ENCODE measurements at regions not wholly inside any gene's neighbourhood (a gene's known extent, or its start where the extent isn't known, plus 50 kb on each side); places are given as distances from the start of the nearest gene placed in this dataset.
A peak's percentile ranks its signal among the peaks of the same experiment; 100 is the strongest.
"Not testable (repeated sequence)": the region's sequence is repeated elsewhere in the genome, so short reads cannot be mapped to it uniquely, and the experiment has no call there.

DNA sequence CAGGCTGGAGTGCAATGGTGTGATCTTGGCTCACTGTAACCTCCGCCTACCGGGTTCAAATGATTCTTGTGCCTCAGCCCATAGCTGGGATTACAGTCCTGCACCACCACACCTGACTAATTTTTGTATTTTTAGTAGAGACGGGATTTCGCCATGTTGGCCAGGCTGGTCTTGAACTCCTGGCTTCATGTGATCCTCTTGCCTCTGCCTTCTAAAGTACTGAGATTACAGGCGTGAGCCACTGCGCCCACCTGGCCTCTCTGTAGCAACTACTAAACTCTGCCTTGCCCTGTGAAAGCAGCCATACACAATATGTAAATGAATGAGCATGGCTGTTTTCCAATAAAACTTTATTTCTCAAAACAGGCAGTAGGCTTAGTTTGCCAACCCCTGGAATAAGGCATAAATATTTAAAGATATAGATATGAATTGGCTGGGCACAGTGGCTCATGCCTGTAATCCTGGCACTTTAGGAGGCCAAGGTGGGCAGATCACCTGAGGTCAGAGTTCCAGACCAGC, 127.9 kb upstream of the ZNF217 start:
- not testable (repeated sequence) for DNase-seq (ENCODE audit: low spot score)

GRCh38 chr20:53719171-53719803, 125.6 kb upstream of the ZNF217 start:
- not testable (repeated sequence) for DNase-seq (ENCODE audit: low spot score)

DNA sequence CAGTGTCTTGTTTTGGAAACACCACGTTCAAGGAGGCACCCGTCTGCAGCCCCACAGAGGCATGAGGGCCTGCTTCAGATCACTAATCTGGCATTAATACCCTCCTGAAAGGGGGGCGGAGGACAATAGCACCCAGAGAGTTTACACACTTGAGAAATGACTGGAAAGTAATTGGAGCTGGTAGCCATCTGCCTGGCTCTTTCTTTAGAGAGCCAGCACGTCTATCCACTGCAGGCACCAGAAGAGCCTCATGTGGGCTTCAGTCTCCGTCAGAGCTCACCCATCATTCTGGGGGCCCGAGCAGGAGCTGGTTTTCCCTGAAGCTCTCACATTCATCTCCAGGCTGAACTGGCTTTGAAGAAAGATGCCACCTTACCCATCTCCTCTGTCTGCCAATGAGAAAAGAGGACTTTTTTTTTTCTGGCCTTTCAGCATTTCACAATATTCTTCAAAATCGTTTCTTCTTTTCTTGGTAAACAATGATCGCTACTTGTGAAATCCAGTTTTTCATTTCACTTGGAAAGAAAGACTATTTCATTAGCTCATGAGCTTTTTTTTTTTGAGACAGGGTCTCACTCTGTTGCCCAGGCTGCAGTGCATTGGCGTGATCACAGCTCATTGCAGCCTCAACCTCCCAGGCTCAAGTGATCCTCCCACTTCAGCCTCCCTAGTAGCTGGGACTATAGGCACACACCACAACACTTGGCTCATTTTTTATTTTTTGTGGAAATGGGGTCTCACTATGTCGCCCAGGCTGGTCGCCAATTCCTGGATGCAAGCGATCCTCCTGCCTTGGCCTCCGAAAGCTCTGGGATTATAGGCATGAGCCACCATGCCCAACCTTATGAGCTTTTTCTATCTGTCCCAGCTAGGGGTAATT, 124.7 kb upstream of the ZNF217 start:
- DNase-seq (ENCODE audit: low spot score), result no peak

- no peak for DNase-seq (ENCODE audit: low spot score)
Measured at GRCh38 chr20:53716395-53716794, 122.8 kb upstream of the ZNF217 start.

DNA sequence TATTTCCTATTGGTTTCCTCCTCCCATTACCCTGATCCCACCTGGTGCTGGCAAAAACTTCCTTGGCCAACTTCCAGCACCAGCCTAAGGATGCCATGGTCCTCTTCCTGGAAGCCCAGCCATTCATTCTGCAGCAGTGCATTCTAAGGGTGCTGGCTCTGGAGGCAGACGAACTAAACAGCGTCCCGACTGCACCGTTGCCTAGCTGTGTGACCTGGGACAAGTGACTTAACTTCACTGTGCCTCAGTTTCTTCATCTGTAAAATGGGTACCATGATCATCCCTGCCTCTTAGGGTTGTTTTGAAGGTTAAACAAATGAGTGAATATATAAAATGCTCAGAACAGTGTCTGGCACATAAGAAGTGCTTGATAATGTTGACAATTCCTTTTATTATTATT, 120.9 kb upstream of the ZNF217 start:
- no peak for DNase-seq (ENCODE audit: low spot score)

DNA sequence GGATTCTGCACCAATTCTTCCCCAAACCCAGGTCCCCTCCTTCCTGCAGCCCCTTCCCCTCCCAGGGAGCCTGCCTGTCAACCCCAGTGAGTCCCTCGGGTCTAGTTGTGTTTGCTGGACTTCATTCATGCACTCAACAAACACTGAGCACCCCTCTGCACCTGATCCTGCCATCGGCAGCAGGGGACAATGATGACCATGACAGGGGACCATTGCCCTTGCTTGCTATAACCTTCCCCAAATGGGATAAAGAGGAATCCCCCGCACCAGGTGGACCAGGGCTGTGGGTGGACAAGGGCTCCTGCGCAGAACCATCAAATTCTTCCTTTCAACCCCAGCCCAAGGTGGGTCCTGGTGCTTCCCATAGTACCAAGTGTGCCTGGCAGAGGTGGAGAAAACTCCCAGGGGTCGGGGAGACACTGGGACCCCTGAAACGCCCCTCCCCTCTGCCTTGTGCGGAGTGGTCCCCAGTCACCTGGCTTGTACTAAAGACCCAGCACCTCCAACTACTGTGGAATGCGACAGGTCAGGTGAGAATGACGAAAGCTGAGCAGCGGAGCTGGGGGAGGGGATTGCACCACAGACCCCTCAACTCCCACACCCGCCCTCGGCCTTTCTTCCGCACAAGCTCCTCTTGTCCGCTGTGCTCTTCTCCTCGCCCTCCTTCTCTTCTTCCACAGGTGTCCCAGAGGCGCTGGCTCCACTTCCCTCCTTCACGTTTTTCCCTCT, 119.9 kb upstream of the ZNF217 start:
- no peak for DNase-seq (ENCODE audit: low spot score)

DNA sequence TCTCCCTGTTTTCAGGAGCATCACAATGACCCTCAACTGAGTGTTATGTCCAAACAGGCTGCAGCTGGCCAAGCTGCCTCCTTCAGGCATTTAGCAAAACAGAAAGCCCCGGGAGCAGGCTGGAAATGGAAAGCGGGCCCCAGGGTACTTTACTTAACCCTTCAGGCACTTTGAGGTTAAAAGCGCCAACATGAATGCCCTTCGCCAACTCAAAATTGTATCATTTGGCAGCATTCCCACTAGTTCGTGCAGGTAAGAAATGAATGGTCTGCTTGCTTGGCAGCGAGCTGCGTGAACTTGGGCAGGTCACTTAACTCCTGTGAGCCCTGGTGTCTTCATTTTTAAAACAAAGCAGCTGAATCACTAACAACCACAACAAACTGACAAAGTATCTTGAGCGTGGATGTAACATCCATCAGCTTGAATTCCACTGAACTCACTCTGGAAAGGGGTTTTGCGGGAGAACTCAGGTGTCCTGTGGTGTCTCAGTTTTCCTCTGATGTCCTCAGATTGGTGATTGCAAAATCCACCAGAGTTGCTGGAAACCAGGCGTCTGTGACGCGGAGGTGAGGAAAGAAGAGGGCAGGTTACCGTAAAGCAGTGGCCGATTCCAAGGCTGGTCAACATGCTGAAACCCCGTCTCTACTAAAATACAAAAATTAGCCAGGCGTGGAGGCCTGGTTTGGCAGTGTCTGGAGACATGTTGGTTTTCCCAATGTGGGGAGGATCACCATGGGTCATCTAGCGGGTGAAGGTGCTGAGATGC, 118.8 kb upstream of the ZNF217 start:
- no peak for DNase-seq (ENCODE audit: low spot score)

DNA sequence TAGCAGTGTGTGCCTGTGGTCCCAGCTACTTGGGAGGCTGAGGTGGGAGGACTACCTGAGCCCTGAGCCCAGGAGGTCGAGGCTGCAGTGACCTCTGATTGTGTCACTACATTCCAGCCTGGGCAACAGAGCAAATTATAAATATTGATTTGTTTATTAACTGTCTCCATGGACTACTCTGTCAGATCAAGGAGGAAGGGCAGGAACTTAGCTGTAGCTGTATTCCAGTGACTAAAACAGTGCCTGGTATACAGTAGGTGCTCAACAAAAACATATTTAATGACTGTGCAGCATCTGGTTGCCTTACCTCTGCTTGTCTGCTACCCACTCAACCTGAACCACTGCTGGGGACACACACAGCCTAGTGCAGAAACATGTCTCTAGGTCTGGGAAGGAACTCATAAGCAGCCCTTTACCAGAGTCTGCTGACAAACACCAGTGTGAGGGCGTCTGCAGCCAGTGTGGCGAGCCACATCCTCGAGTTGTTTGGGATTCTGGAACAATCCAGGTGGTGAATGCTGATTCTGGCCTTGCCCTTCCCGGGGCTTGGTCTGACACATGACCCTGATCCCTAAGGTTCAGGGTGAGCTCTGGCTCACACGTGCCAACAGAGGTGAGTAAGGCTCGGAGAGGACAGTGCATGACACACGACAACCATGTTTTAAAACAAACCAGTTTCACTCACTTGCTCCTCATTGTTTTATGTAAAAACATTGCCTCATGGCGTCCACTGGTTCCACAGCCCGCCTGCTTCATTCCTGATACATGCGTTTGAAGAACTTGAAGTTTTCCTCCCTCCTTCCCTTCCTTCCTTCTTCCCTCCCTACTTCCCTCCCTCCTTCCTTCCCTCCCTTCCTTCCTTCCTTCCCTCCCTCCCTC, 117.9 kb upstream of the ZNF217 start:
- no peak for DNase-seq (ENCODE audit: low spot score)

GRCh38 chr20:53708129-53708968, 114.7 kb upstream of the ZNF217 start:
- peak; percentile 40 for DNase-seq (ENCODE audit: low spot score)

DNA sequence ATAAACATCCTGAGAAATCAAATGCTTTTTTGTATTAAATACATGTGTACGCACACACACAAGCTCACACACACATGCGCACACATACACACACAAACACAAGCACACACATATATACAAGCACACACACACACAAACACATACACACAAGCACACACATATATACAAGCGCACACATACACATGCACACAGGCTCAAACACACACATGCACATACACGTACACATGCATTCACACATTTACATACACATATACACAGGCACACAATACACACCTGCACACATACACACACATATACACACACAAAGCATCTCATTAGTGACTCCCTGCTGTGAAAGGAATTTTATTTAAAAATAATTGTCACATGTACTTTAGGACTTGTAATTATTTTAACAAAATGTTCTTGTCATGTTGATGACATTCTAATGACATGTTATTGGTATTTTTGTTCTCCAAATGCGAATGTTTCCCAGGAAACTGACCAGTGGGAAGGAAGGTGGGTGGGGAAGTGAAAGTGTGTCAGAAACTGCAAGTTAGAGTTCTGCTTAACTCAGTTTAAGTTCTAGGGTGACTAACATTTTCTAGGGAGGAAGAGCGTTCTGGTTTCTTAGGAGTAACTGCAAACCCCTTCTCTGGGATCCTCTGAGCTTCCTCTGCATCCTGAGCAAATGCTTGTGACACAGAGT, 113.9 kb upstream of the ZNF217 start:
- peak; percentile 38 for DNase-seq (ENCODE audit: low spot score)

DNA sequence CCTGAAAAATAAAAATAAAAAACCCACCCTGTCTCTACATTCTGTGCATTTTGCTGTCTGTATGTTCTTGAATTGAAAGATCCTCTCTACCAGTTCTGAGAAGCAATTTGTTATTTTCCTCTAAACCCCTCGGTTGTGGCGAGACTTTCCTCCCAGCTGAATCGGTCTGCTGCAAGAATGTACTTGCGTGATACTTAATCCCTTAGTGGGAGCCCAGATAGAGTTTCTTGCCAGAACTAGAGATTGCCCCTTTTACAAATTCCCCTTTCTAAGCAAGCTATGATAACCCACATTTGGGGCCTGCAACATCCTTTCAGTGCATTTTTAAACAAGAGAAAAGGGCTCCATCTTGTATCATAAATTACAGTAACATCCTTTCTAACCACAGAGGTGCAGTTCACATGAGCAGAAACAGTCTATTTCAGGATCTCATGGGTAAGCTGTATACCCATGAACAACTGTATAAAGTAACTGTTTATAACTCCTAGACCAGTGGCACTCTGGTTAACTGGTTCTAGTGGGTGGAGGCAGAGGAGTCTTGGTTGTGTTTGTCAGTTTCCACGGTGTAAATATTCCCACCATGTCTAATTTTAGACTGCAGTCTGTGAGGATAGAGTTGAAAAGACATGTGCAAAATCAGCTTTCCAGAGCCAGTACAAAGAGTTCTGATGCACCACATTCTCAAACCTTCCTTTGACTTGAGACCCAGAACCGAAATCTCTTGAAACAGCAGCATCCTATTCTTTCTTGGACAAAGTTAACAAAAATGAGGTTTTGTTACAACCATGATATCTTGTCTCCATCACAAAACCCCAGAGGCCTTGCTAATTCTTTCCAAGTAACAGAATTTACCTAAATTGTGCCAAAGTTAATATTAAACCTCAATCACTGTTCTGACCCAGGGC, 113.1 kb upstream of the ZNF217 start:
- peak; percentile 48 for DNase-seq (ENCODE audit: low spot score)

DNA sequence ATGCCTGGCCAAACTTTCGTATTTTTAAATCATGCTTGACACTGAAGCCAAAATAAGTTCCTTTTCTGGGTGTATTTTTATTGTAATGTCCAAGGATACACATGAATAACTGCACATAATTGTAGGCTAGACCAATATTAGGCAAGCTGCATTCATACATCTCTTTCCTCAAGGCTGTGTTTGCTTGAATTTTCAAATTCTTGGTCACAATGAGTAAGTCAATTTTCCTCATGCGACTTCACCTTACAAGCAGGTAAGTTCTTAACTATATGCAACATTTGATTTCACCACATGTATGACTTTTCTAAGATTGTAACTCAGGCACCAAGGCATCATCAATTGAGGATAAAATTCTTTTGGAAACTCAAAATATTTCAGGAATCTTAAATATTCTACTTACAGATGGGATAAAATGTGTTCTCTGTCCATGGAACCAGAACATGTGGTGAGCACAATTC, 112.4 kb upstream of the ZNF217 start:
- peak; percentile 41 for DNase-seq (ENCODE audit: low spot score)

DNA sequence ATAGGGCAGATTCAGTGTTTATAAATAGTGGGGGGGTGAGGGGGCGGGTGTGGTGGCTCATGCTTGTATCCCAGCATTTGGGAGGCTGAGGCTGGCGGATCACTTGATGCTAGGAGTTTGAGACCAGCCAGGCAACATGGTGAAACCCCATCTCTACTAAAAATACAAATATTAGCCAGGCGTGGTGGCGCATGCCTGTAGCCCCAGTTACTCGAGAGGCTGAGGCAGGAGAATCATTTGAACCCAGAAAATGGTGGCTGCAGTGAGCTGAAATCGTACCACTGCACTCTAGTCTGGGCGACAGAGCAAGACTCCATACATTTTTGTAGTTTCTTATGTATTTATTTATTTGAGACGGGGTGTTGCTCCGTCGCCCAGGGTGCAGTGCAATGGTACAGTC, 109.0 kb upstream of the ZNF217 start:
- no peak for DNase-seq (ENCODE audit: low spot score)

GRCh38 chr20:53699906-53700305, 106.3 kb upstream of the ZNF217 start:
- no peak for DNase-seq (ENCODE audit: low spot score)

- no peak for DNase-seq (ENCODE audit: low spot score)
Measured at GRCh38 chr20:53699085-53699674, 105.5 kb upstream of the ZNF217 start.

DNA sequence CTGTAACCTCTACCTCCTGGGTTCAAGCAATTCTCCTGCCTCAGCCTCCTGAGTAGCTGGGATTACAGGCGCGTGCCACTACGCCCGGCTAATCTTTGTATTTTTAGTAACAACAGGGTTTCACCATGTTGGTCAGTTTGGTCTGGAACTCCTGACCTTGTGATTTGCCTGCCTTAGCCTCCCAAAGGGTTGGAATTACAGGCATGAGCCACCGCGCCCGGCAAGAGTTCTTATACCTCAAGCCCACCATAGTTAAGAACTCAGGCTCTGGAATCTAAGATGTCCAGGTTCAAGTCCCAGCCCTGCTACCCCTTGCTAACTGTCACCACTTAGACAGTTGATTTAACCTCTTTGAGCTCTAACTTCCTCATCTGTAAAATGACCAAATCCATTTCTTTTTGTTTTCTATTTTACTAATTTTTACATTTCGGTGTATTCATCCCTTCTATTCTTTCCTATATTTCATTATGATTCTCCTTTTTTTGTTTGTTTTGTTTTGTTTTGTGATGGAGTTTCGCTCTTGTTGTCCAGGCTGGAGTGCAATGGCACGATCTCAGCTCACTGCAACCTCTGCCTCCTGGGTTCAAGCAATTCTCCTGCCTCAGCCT, 104.8 kb upstream of the ZNF217 start:
- no peak for DNase-seq (ENCODE audit: low spot score)

GRCh38 chr20:53695797-53696527, 102.3 kb upstream of the ZNF217 start:
- no peak for DNase-seq (ENCODE audit: low spot score)

Measured in AG20443 (cell line).